Neural progenitor cell (in vitro differentiated cells): ENCODE measurements at regions not wholly inside any gene's neighbourhood (a gene's known extent, or its start where the extent isn't known, plus 50 kb on each side); places are given as distances from the start of the nearest gene placed in this dataset.

Experiments
- EZH2 ChIP-seq: fragments of 200-600 bp; sonication (generic); IDR thresholded peaks from 2 replicates; pipeline ENCODE4 v1.6.1; 2017; ENCODE audit warnings: antibody characterized with exemption, mild to moderate bottlenecking, moderate library complexity
- EZH2phosphoT487 ChIP-seq: fragments of 200-600 bp; sonication (generic); IDR thresholded peaks from 2 replicates; pipeline ENCODE4 v1.6.1; 2017; ENCODE audit warnings: antibody characterized with exemption
- TF ChIP-seq, protein P1 (sequence below): fragments of 200-600 bp; sonication (generic); IDR thresholded peaks from 2 replicates; pipeline ENCODE4 v1.5.1; 2017; ENCODE audit warnings: antibody characterized with exemption, mild to moderate bottlenecking

DNA sequence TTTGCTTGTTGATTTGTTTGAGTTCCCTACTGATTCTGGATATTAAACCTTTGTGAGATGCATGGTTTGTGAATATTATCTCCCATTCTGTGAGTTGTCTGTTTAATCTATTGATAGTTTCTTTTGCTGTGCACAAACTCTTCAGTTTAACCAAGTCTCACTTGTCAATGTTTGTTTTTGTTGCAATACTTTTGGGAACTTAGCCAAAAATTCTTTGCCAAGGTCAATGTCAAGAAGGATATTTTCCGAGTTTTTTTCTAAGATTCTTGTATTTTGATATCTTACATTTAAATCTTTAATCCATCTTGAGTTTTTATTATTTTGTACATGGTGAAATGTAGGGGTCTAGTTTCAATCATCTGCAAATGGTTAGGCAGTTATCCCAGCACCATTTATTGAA is 1230.7 kb upstream of the NCAM2 start:
- TF ChIP-seq, protein P1, sequence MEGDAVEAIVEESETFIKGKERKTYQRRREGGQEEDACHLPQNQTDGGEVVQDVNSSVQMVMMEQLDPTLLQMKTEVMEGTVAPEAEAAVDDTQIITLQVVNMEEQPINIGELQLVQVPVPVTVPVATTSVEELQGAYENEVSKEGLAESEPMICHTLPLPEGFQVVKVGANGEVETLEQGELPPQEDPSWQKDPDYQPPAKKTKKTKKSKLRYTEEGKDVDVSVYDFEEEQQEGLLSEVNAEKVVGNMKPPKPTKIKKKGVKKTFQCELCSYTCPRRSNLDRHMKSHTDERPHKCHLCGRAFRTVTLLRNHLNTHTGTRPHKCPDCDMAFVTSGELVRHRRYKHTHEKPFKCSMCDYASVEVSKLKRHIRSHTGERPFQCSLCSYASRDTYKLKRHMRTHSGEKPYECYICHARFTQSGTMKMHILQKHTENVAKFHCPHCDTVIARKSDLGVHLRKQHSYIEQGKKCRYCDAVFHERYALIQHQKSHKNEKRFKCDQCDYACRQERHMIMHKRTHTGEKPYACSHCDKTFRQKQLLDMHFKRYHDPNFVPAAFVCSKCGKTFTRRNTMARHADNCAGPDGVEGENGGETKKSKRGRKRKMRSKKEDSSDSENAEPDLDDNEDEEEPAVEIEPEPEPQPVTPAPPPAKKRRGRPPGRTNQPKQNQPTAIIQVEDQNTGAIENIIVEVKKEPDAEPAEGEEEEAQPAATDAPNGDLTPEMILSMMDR, result no peak
- TF ChIP-seq EZH2, result no peak
- TF ChIP-seq EZH2phosphoT487, result no peak
